Endodermal cell (in vitro differentiated cells): ENCODE measurements at regions not wholly inside any gene's neighbourhood (a gene's known extent, or its start where the extent isn't known, plus 50 kb on each side); places are given as distances from the start of the nearest gene placed in this dataset.

Experiments
- DNase-seq: peaks from one replicate; pipeline ENCODE4 v3.0.0-alpha.2; 2017
- H3K27ac ChIP-seq: 2 replicates; pipeline ENCODE4 v1.5.1; 2013; ENCODE audit warnings: mild to moderate bottlenecking, low read depth, low read length, moderate library complexity
- H3K27me3 ChIP-seq: 2 replicates; pipeline ENCODE4 v1.6.1; 2013; ENCODE audit warnings: mild to moderate bottlenecking, low read length, moderate library complexity; ENCODE audit not compliant: insufficient read depth, control insufficient read depth, poor library complexity, severe bottlenecking
- H3K36me3 ChIP-seq: 2 replicates; pipeline ENCODE4 v1.7.0; 2013; ENCODE audit warnings: mild to moderate bottlenecking, low read length, moderate library complexity; ENCODE audit not compliant: control insufficient read depth, insufficient read depth
- H3K4me1 ChIP-seq: one replicate; pipeline ENCODE4 v1.7.0; 2013; ENCODE audit warnings: low read length; ENCODE audit not compliant: control insufficient read depth, insufficient read depth
- H3K4me3 ChIP-seq: 2 replicates; pipeline ENCODE4 v1.5.1; 2013; ENCODE audit warnings: mild to moderate bottlenecking, low read length, moderate library complexity
- H3K9ac ChIP-seq: 2 replicates; pipeline ENCODE4 v1.6.1; 2013; ENCODE audit warnings: mild to moderate bottlenecking, low read length, moderate library complexity; ENCODE audit not compliant: poor library complexity, severe bottlenecking; ENCODE audit errors: extremely low read depth
- H3K9me3 ChIP-seq: 2 replicates; pipeline ENCODE4 v1.6.1; 2013; ENCODE audit warnings: mild to moderate bottlenecking, low read length, moderate library complexity; ENCODE audit not compliant: control insufficient read depth
- H3K27ac Mint-ChIP-seq: 2 replicates; pipeline ENCODE4 v1.8.0; 2020; ENCODE audit warnings: mixed read lengths
- H3K27me3 Mint-ChIP-seq: 2 replicates; pipeline ENCODE4 v1.8.0; 2021; ENCODE audit warnings: mild to moderate bottlenecking, mixed read lengths; ENCODE audit not compliant: insufficient read depth
- H3K36me3 Mint-ChIP-seq: 2 replicates; pipeline ENCODE4 v1.8.0; 2020; ENCODE audit warnings: low read depth, mixed read lengths
- H3K4me1 Mint-ChIP-seq: 2 replicates; pipeline ENCODE4 v1.8.0; 2020; ENCODE audit warnings: mixed read lengths
- H3K4me3 Mint-ChIP-seq: 2 replicates; pipeline ENCODE4 v1.8.0; 2020; ENCODE audit warnings: mild to moderate bottlenecking, moderate library complexity, mixed read lengths
- H3K9me3 Mint-ChIP-seq: 2 replicates; pipeline ENCODE4 v1.8.0; 2020; ENCODE audit warnings: mild to moderate bottlenecking, mixed read lengths
- WGBS, 2 experiments: methylation state at CpG; one replicate each; pipeline versions ENCODE4 v1.1.5 to v1.1.7; 2013; ENCODE audit warnings: missing lambda C conversion rate in 2 of 2, mixed read lengths in 1 of 2; ENCODE audit not compliant: insufficient coverage in 1 of 2, insufficient read length in 1 of 2; 5-methylcytosine and 5-hydroxymethylcytosine counted together
- TF ChIP-seq, protein P1 (sequence below): fragments of 200-600 bp; sonication (generic); conservative IDR thresholded peaks from 2 replicates; pipeline ENCODE4 v1.5.0; 2021; ENCODE audit warnings: antibody characterized with exemption, mild to moderate bottlenecking

DNA sequence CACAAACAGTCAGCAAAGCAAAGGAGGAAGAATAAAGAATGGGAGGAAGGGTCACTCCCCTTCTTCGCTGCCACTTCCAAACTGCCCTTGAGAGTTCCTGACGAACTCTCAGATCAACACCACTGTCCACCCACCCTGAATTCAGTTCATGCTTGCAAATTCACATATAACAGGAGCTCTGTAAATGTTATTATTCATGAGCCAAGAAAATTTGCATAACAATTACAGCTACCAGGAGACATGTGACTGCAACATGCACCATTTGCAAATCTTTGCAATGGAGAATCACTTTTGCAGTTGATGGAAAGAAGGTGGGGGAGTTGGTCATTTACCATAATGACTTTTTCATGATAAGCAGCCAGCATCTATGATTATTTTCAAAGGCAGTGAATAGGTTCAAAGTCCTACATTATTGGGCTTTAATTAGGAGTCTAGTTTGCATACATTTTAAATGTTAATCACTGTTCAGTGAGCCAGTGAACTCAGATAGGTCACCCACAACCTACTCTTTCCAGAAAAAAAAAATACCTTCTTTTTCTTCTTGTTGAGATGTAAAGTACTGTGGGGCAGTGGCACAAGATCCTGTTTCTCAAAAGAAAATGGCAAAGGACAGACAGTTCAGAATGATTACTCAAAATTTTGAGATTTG lies 149.7 kb downstream of the CAAP1 start:
- H3K4me3 ChIP-seq, result no peak overlapping the region
- 0 to 59% methylated on average over 1 to 2 of the region's 2 CpGs for WGBS, 2 experiments
- DNase-seq, result no peak
- no peaks in the 10 kb centered on the region for H3K4me1 ChIP-seq
- no peak overlapping the region for H3K4me3 Mint-ChIP-seq
- no peak overlapping the region for H3K9ac ChIP-seq
- H3K9me3 Mint-ChIP-seq, result peaks cover 21% of the 10 kb centered on the region
- H3K36me3 ChIP-seq, result no peaks in the 10 kb centered on the region
- TF ChIP-seq, protein P1, sequence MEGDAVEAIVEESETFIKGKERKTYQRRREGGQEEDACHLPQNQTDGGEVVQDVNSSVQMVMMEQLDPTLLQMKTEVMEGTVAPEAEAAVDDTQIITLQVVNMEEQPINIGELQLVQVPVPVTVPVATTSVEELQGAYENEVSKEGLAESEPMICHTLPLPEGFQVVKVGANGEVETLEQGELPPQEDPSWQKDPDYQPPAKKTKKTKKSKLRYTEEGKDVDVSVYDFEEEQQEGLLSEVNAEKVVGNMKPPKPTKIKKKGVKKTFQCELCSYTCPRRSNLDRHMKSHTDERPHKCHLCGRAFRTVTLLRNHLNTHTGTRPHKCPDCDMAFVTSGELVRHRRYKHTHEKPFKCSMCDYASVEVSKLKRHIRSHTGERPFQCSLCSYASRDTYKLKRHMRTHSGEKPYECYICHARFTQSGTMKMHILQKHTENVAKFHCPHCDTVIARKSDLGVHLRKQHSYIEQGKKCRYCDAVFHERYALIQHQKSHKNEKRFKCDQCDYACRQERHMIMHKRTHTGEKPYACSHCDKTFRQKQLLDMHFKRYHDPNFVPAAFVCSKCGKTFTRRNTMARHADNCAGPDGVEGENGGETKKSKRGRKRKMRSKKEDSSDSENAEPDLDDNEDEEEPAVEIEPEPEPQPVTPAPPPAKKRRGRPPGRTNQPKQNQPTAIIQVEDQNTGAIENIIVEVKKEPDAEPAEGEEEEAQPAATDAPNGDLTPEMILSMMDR, result no peak
- H3K9me3 ChIP-seq, result peaks cover 11% of the 10 kb centered on the region
- H3K27ac ChIP-seq, result no peak overlapping the region
- H3K27ac Mint-ChIP-seq, result no peak overlapping the region
- peaks cover 18% of the 10 kb centered on the region for H3K4me1 Mint-ChIP-seq
- H3K27me3 ChIP-seq, result no peaks in the 10 kb centered on the region
- H3K36me3 Mint-ChIP-seq, result no peaks in the 10 kb centered on the region
- H3K27me3 Mint-ChIP-seq, result no peaks in the 10 kb centered on the region

DNA sequence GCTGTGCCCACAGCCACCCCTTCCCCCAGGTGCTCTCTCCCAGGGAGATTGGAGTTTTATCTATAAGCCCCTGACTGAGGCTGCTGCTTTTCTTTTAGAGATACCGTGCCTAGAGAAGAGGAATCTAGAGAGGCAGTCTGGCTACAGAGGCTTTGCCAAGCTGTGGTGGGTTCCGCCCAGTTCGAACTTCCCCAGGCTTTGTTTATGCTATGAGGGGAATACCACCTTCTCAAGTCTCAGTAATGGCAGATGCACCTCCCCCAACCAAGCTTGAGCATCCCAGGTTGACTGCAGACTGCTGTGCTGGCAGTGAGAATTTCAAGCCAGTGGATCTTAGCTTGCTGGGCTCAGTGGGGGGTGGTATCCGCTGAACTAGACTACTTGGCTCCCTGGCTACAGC lies 157.4 kb downstream of the CAAP1 start:
- H3K4me3 Mint-ChIP-seq, result no peak overlapping the region
- peak; percentile 47 for DNase-seq
- peaks cover 73% of the 10 kb centered on the region for H3K9me3 Mint-ChIP-seq
- H3K36me3 Mint-ChIP-seq, result peaks cover 3% of the 10 kb centered on the region
- H3K27ac Mint-ChIP-seq, result no peak overlapping the region
- Histone ChIP-seq H3K36me3 (no peaks in the 10 kb centered on the region), H3K4me1 (no peaks in the 10 kb centered on the region), H3K9ac (no peak overlapping the region), H3K9me3 (peaks cover 27% of the 10 kb centered on the region), H3K27ac (no peak overlapping the region), H3K4me3 (no peak overlapping the region), H3K27me3 (no peaks in the 10 kb centered on the region)
- 94% methylated on average over 4 of the region's 4 CpGs; no CpG with 5 or more reads in 1 of the 2 experiments for WGBS, 2 experiments
- peaks cover 3% of the 10 kb centered on the region for H3K27me3 Mint-ChIP-seq
- TF ChIP-seq, protein P1, result no peak
- H3K4me1 Mint-ChIP-seq, result peaks cover 3% of the 10 kb centered on the region

DNA sequence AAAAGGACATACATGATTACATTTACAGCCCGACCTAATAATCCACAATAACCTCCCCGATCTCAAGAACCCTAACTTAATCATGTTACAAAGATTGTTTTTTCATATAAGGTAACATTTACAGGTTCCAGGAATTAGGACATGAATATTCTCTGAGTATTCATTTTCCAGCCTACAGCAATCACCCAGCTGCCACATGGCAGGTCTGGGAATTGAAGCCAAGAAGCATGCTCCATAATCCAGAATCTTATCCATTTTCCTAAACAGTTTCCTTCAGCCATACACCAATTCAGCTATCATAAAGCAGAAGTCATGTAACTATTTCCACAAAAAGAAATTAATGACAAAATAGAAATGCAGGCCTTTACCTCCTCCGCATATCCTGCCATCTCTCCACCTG lies 163.4 kb downstream of the CAAP1 start:
- Mint-ChIP-seq H3K27me3 (peaks cover 3% of the 10 kb centered on the region), H3K4me3 (no peak overlapping the region), H3K4me1 (peaks cover 6% of the 10 kb centered on the region), H3K27ac (no peak overlapping the region), H3K9me3 (peaks cover 33% of the 10 kb centered on the region), H3K36me3 (no peaks in the 10 kb centered on the region)
- no peaks in the 10 kb centered on the region for H3K36me3 ChIP-seq
- H3K27me3 ChIP-seq, result no peaks in the 10 kb centered on the region
- WGBS, 2 experiments, result 95 to 100% methylated on average over 2 to 3 of the region's 3 CpGs
- H3K9me3 ChIP-seq, result no peaks in the 10 kb centered on the region
- no peaks in the 10 kb centered on the region for H3K4me1 ChIP-seq
- TF ChIP-seq, protein P1, result no peak
- no peak for DNase-seq
- no peak overlapping the region for H3K9ac ChIP-seq
- H3K4me3 ChIP-seq, result no peak overlapping the region
- H3K27ac ChIP-seq, result no peak overlapping the region
